DND-41 (cell line): ENCODE measurements at regions not wholly inside any gene's neighbourhood (a gene's known extent, or its start where the extent isn't known, plus 50 kb on each side); places are given as distances from the start of the nearest gene placed in this dataset.

Experiments used
- CTCF ChIP-seq: IDR thresholded peaks from 2 replicates; pipeline ENCODE4 v1.5.1; 2012; ENCODE audit warnings: borderline replicate concordance, low read length, moderate library complexity, mild to moderate bottlenecking; ENCODE audit not compliant: poor library complexity, severe bottlenecking; ENCODE audit errors: extremely low read depth
- EZH2 ChIP-seq: IDR thresholded peaks from 3 replicates; pipeline ENCODE4 v1.6.1; 2012; ENCODE audit warnings: borderline replicate concordance, low read depth, mild to moderate bottlenecking, moderate library complexity, low read length, inconsistent platforms; ENCODE audit not compliant: severe bottlenecking

GRCh38 chr1:244137725-244138124, 86.6 kb downstream of the ZBTB18 start:
- TF ChIP-seq CTCF (no peak), EZH2 (no peak)
